GM19238 (cell line): ENCODE measurements at regions not wholly inside any gene's neighbourhood (a gene's known extent, or its start where the extent isn't known, plus 50 kb on each side); places are given as distances from the start of the nearest gene placed in this dataset.

ENCODE experiments used
- DNase-seq: peaks from one replicate; pipeline ENCODE4 v3.0.0; 2011; ENCODE audit warnings: low spot score; ENCODE audit not compliant: insufficient read length

- DNase-seq = no peak
These were observed 108.8 kb downstream of the B3GNT2 start for GRCh38 chr2:62304429-62305417.

DNA sequence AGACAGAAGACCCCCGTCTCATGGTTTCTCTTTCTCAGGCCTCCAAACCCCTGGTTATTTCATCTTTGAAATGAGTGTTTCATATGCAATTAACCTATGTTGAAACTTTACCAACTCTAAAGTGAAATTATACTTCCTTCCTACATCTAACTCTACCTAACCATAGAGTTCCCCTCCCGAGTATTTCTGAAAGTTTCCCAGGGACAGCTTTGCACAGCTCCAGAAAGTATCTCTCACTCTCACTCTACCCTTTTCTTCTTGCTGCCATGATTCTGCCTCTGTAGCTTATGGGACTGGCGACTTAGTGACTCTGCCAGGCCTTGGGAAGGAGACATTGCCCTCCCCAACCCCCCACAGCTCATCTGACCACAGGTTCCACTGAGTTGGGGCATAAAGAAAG lies 107.9 kb downstream of the B3GNT2 start:
- no peak for DNase-seq

DNA sequence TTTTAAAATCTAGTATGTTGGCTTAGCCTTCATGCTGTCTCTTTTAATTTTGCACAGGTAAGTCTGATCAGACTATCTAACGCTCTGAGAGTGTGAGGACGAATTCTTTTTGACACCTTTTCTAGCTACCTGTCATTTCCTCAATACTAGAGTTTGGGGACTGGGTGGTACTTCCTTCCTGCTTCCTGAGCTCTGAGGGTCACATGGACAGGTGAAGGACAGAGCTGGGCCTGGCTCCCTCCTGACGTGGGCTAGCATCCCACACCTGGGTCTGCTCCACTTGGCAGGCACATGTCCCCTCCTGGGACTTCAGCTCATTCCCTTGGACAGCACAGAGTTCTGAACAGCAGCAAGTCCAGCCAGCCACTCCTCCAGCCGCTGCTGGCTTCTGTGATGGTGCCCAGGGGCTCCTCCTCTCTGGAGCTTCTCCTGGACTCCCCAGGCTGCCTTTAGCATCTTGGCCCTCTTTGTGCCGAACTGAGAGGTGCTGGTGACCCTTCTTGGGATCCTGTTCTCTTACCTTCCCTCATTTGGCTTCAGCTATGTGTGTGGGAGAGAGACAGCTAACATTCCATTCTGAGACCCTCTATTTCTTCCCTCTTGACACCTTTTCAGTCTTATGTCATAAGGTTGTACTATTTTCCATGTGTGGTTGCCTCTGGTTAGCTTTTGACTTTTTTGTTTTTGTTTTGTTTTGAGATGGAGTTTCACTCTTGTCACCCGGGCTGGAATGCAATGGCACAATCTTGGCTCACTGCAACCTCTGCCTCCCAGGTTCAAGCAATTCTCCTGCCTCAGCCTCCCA lies 106.9 kb downstream of the B3GNT2 start:
- DNase-seq = no peak

DNA sequence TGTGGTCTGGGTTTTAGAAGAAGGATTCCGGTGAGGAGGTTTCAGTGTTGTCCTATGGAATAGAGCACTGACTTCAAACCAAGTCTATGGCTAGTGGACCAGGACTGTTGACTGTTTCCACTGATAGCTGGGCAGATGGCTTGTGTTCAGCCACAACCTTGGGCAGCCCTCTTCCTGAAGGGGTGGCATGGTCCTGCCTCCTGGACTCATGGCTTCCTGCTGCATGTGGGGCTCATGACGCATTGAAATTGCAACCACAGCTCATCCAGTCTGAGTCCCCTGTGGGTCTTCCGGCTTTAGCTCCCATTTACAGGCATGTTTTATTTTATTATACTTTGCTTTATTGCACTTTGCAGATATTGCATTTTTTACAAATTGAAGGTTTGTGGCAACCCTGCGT lies 105.0 kb downstream of the B3GNT2 start:
- no peak for DNase-seq

- DNase-seq = no peak
These were observed 101.7 kb downstream of the B3GNT2 start for GRCh38 chr2:62297624-62298010.

DNA sequence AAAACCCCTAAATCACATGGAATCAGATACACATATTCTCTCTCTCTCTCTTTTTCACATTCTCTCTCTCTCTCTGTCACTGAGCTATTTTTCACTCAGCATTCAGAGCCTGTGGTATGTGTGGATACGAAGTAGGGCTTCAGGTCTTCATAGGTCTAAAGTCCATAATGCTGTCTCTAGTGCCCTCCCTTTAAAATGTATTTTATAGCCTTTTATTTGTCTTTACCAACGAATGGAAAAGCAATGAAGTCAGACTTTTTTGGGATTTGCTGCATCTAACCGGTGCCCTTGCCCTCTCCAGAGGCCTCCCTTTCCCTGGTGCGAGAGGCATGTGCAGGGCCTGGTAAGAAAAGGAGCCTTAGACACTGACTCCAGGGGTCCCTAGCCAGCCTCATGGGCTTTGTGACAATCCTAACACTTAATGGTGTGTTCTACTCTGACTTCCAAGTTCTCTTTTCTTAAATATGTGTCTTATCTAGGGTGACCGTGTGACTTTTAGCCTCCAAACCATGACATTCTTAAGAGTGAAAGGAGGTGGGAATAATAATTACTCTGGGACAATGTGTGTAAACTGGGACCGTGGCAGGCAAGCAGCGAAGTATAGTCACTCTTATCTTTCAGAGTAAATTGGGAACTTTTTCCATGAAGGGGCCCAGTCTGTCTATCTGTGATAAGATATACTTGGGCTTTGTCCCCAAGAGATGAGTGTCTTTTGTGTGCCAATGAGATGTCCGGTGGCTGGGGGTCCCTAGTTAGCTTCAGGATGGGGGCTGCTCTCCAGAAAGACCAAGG lies 101.1 kb downstream of the B3GNT2 start:
- DNase-seq = no peak

DNA sequence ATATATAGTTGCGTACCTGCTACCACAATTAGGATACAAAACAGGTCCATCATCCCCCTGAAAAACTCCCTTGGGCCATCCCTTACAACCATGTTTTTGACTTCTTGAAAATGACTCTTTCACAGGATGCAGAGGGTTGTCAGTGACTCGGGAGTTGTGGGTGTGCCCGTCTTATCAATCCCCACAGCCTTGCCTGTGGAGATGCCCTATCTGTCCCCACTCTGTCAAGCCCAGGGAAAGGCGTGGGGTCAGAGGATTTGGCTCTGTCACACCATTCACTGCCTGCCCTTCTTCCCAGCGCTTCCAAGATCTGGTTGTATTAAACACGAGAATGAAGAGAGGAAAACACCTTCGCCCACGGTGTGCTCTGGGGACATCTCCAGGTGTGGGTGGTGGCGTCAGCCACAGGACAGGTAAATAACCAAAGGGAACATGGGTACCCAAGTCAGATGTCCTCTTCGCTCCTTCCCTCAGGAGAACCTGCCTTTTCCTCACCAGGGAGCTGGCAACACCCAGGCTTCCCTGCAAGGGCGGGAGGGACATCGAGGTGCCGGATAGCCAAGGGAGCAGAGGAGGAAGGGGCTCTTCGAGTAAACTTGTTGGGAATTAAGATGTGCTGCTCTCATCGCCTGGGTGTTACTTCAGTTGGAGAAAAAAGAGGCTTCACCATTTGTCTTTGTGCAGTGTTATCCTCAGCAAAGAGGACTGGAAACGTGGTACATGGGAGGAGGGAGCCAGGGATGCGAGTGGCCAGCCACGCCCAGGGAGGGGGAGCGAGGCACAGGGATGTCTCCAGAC lies 100.3 kb downstream of the B3GNT2 start:
- no peak for DNase-seq

GRCh38 chr2:62293490-62294271 lies 97.8 kb downstream of the B3GNT2 start:
- no peak for DNase-seq

- no peak for DNase-seq
These were observed 97.2 kb downstream of the B3GNT2 start for GRCh38 chr2:62293151-62293489.

DNA sequence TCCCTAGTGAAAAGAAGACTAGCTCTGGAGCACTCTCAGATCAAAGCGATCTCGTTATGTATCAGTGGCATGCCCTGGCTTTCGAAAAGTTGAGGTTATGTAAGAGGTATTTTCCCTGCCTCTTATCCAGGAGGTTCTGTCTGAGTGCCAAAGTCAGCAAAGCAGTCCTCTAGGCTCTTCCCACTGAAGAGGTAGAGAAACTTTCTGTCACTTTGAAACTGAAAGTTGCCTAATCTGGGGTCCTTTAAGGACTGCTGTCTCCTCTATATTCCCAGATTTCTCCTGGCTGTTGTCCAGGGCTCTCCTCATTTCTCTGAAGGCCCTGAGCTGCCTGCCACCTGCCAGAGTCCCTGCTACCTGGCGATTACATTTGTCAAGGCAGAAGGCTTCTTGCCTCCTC lies 96.3 kb downstream of the B3GNT2 start:
- no peak for DNase-seq

GRCh38 chr2:62291517-62292137 lies 95.7 kb downstream of the B3GNT2 start:
- no peak for DNase-seq

DNA sequence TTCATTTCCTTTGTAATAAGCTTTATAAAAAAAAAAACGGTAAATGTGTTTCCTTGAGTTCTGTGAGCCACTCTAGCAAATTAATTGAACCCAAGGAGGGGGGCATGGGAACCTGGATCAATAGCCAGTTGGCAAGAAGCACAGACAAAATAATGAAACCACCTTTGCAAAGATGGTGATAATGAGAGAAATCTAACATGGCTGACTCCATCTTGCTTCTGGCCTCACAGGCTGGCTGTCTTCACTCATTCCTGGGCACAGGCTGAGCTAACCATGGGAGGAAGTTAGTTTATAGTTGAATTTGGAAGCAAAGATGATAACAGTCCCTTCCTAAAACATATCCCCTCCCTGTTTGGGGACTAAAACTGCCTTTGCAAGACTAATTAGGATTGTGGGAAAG lies 95.1 kb downstream of the B3GNT2 start:
- DNase-seq = no peak

DNA sequence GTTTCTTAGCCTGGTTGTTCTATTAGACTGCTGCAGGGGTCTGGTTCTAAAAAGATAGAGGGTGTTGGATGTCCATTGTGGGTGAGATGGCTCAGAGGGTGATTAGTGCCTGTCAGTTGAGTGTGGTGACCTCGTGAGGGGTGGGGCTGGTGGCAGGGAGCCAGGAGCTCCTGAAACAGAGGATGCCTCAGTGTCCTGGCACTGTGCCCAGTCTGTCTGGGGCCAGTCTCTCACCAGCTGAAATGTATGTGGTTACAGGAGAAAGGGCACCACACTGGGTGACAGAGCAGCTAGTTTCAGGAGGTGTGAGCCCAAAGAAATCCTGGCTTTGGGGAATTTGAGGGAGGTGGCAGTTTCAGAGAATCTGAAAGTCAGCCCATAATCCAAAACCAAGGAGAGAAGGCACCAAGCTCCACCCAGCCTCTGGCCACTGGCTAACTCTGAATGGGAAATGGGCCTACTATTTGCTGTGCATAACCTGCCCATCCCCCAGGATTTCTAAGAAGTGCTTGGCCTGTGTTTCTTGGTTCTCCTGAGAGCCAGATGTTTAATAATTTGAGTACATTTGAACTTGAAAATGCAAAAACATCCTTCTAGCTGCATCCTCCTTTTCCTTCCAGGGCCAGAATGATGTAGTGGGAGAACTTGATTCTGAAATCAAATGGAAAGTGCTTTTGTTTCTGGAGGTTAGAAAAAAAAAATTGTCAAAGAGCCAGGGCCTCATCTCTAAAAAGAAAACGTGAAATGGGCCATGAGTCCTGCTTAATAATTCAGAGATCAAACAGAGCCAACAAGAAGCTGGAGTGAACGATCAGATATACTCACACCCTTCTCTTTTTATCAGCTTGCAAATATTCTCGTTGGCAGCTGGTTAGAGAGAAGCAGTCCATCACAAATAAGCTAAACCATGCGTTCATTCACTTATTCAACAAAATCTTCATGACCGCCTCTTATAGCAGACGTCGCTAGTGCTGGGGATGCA lies 92.3 kb downstream of the B3GNT2 start:
- no peak for DNase-seq

DNA sequence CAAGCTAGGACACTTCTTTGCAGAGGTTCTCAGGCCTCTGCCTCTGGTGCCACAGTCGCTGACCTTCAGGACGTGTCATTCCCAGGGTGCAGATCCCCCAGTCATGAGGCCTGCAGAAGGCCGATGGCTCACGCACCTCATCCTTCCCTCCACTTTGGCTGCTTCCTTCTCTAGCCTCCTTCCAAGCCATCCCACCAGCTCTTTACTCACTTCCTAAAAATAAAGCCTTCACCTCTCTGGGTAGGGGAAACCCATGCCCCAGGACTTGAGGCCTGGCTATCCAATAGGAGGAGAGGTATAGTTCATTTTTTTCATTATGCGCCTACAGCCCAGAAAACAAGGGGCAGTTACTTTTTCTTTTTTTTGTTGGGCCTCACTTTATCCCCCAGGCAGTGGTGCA lies 91.4 kb downstream of the B3GNT2 start:
- DNase-seq = no peak

DNA sequence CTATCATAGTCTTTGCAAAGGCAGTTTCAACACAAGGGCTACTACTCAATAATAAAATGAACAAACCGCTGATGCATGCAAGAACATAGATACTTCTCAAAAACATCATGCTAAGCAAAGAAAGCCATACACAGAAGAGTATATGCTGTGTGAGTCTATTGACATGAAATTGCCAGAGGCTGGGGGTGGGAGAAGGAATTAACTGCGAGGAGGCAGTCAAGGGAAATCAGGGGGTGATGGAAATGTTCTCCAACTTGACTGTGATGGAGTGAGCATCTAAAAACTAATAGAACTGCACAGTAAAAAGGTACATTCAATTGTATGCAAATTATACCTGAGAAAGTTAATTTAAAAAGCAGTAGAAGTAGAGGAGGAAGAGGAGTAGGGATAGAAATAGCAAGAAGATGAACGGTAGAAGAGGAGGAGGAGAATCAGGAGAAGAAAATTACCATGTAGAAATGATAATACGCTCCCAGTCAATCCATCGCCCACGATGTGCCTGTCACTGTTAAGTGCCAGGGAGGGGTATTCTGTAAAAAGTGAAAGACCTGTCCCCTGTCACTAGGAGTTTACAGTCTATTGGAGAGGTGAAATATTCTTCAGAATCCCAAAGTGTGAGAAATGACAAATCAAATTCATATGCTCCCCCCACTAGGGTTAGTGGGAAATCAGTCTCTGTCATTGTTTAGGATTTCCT lies 90.3 kb downstream of the B3GNT2 start:
- no peak for DNase-seq

DNA sequence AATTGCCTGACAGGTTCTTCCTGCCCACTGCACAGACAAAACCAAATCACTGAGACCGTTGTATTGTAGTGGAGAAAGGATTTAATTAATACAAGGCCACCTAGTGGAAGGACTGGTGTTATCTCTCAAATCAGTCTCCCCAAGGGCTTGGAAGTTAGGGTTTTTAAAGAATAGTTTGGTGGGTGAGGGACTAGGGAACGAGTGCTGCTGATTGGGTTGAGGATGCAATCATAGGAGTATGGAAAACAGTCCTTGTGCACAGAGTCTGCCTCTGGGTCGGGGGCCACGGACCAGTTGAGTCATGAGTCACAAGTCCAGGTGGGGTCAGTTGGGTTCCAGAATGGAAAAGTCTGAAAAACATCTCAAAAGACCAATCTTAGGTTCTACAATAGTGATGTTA lies 89.1 kb downstream of the B3GNT2 start:
- DNase-seq = no peak

GRCh38 chr2:62284471-62284870 lies 88.6 kb downstream of the B3GNT2 start:
- DNase-seq = no peak

GRCh38 chr2:62283147-62283546 lies 87.2 kb downstream of the B3GNT2 start:
- DNase-seq = no peak
